SK-N-MC (cell line): ENCODE measurements at regions not wholly inside any gene's neighbourhood (a gene's known extent, or its start where the extent isn't known, plus 50 kb on each side); places are given as distances from the start of the nearest gene placed in this dataset.

Experiments
- DNase-seq: peaks from one replicate; pipeline ENCODE4 v3.0.0-alpha.2; 2011; ENCODE audit warnings: low read depth, low spot score
- H3K27ac ChIP-seq: fragments of 200-600 bp; sonication (generic); 2 replicates; pipeline ENCODE4 v1.5.1; 2016; ENCODE audit warnings: mixed run types
- H3K36me3 ChIP-seq: fragments of 200-600 bp; sonication (generic); 2 replicates; pipeline ENCODE4 v1.6.1; 2017; ENCODE audit warnings: antibody characterized with exemption, low read length, mixed read lengths; ENCODE audit not compliant: insufficient read depth
- H3K4me3 ChIP-seq: fragments of 200-600 bp; sonication (generic); 2 replicates; pipeline ENCODE4 v1.5.1; 2016
- H3K9ac ChIP-seq: fragments of 200-600 bp; sonication (generic); 2 replicates; pipeline ENCODE4 v1.8.0; 2017; ENCODE audit warnings: mixed run types, mixed read lengths; ENCODE audit not compliant: insufficient read length
- H3K9me3 ChIP-seq: fragments of 200-600 bp; sonication (generic); 2 replicates; pipeline ENCODE4 v1.6.1; 2017; ENCODE audit warnings: low read depth, mild to moderate bottlenecking, antibody characterized with exemption, low read length, moderate library complexity, mixed read lengths
- EZH2 ChIP-seq: fragments of 200-600 bp; sonication (generic); IDR thresholded peaks from one replicate; pipeline ENCODE4 v1.6.1; 2017; ENCODE audit warnings: antibody characterized with exemption
- FOXP2 ChIP-seq: optimal IDR thresholded peaks from 2 replicates; pipeline ENCODE3; 2011; ENCODE audit warnings: mild to moderate bottlenecking, moderate library complexity; ENCODE audit not compliant: insufficient read depth; ENCODE audit errors: extremely low read length, control extremely low read depth
- POLR2AphosphoS5 ChIP-seq: IDR thresholded peaks from 2 replicates; pipeline ENCODE4 v1.6.1; 2012; ENCODE audit warnings: mild to moderate bottlenecking, low read depth, low read length, borderline replicate concordance

DNA sequence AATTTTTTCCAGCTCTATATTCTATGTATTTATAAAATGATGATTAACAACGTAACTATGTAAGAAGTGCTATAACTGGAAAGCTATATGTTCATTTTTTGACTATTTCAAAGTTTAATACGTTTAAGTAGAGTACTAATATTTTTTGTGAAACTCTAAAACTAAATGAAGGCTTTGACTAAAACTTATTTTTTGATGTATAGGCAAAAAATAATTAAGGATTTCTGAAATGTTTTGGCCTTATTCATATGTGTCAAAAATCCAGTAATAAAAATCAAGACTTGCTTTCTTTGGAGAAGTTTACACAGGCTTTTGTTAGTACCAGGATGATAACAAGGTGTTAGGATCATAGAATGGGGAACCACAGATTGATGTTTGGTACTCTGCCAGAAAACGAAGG lies 58.2 kb upstream of the ZEB2 start:
- no peak overlapping the region for H3K27ac ChIP-seq
- H3K9ac ChIP-seq = no peak overlapping the region
- no peak overlapping the region for H3K4me3 ChIP-seq
- H3K36me3 ChIP-seq = no peaks in the 10 kb centered on the region
- TF ChIP-seq POLR2AphosphoS5 (no peak), EZH2 (no peak), FOXP2 (no peak)
- H3K9me3 ChIP-seq = no peaks in the 10 kb centered on the region
- DNase-seq = no peak

DNA sequence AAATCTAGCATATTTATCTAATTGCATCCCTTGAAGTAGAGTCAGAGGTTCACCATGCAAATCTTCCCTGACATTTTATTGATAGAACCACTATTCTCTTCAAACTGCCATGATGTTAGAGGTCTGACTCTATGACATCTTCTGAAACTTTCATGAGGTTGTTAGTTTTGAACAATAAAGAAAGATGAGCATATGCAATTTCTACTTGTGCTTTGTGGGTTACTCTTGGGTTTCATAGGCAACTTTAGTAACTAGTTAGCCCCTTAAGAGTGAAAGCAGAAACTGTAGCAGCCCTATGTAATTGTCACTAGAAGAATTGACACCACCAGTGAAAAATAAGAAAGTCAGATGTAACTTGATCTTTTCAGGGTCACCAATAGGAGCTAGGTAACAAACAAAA lies 53.1 kb upstream of the ZEB2 start:
- Histone ChIP-seq H3K9me3 (no peaks in the 10 kb centered on the region), H3K36me3 (no peaks in the 10 kb centered on the region), H3K9ac (no peak overlapping the region), H3K4me3 (no peak overlapping the region), H3K27ac (no peak overlapping the region)
- DNase-seq = no peak
- TF ChIP-seq EZH2 = no peak
- no peak for TF ChIP-seq FOXP2

DNA sequence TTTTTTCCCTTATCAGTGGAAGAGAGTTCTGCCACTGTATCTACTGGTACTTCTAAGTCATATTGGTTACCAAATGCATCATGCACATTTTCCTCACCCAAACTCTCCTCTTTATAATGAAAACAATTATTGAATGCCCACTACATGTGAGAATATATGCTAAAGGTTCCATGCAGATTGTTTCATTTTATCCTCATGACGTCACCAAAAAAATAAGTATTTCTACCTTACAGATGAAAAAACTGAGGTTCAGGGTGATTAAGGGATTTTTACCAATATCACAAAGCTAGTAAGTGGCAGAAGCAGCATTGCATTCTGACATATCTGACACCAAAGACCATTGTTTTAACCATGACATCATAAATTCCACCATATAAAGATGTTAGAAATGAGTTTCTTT lies 51.9 kb upstream of the ZEB2 start:
- H3K36me3 ChIP-seq = no peaks in the 10 kb centered on the region

DNA sequence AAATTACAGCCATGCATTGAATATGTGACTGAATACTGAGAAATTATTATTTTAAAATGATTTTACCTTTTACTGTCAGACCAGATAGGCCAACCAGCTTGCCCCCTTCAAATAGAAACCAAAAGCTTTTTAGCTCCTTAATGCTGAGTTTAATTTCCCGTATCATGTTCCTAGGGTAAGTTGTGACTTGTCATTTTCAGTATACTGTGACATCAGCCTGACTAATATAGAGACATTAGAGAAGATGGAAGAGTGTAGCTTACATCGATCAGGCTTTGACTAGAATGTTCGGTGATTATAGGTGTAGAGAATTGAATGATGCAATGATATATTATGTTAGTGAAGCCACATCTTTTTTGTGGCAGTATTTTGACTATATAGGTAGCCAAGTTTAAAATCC lies 50.6 kb upstream of the ZEB2 start:
- H3K9me3 ChIP-seq = no peaks in the 10 kb centered on the region
- no peak overlapping the region for H3K9ac ChIP-seq
- H3K4me3 ChIP-seq = no peak overlapping the region
- no peak for DNase-seq
- no peak overlapping the region for H3K27ac ChIP-seq
- TF ChIP-seq EZH2 = no peak
- no peak for TF ChIP-seq POLR2AphosphoS5
- no peak for TF ChIP-seq FOXP2
- no peaks in the 10 kb centered on the region for H3K36me3 ChIP-seq

More for the DNA sequence above, 51.9 kb upstream of the ZEB2 start:
- TF ChIP-seq FOXP2 = no peak
- Histone ChIP-seq H3K27ac (no peak overlapping the region), H3K9ac (no peak overlapping the region), H3K4me3 (no peak overlapping the region), H3K9me3 (no peaks in the 10 kb centered on the region)
- no peak for DNase-seq
